LNCAP (cell line): ENCODE measurements at regions not wholly inside any gene's neighbourhood (a gene's known extent, or its start where the extent isn't known, plus 50 kb on each side); places are given as distances from the start of the nearest gene placed in this dataset.

Experiments used
- CTCF ChIP-seq: fragments of 450-650 bp; IDR thresholded peaks from 2 replicates; pipeline ENCODE4 v1.5.1; 2017; ENCODE audit warnings: mild to moderate bottlenecking

DNA sequence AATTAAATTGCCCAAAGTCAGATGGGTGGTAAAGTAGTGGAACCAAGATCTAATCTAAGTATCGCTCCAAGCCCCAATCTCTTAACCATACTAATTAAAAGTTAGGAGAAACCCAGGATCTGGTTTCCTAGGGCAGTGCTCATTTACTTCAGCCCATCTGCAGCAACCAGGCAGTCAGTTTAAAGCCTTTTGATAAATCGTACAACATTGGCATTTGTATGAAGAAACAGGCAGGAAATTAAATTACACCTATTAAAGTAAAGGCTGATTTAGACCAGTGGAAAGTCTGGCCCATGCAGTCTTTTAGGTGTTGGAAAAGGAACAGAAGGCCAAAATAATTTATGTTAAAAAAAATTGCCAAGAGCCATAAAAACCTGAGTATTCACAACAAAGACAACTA, 594.4 kb upstream of the UBE2E2 start:
- no peak for TF ChIP-seq CTCF

GRCh38 chr3:22609139-22609538, 594.0 kb upstream of the UBE2E2 start:
- no peak for TF ChIP-seq CTCF

GRCh38 chr3:22612927-22613326, 590.2 kb upstream of the UBE2E2 start:
- no peak for TF ChIP-seq CTCF

DNA sequence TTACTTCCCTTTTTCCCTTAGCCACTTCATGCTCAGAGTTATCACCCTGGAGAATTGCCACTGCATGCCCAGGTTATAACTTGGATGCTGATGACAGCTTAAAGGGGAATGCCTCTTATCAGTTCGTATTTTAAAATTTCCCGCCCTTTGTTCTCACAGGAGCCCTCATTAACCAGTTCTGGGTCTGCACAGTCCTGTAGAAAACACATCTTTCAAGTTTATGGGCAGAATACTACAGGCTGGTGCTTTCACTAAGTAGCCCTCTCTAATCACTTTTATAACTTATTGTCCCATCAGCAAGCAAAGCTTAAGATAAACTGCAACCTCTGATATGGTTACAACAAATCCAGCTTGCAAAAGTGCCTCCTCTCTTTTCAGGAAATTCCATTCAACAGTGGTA, 587.3 kb upstream of the UBE2E2 start:
- TF ChIP-seq CTCF: no peak

DNA sequence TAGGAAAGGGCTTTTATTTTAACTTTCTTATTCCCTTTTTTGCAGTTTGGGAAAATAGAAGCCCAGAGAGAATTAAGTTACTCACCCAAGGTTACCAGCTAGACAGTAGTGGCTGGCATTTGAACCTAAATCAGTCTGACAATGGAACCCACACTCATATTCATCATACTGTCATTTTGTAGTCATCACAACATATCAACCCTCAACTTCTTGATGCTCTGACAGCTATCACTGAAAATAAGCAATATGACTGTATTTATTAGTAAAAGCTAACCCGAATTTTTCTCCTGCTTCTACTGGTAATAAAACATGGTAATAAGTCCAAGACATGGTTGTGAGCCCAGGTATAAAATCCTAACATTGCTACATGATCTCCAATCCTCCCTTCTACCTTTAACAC, 585.8 kb upstream of the UBE2E2 start:
- TF ChIP-seq CTCF: no peak

DNA sequence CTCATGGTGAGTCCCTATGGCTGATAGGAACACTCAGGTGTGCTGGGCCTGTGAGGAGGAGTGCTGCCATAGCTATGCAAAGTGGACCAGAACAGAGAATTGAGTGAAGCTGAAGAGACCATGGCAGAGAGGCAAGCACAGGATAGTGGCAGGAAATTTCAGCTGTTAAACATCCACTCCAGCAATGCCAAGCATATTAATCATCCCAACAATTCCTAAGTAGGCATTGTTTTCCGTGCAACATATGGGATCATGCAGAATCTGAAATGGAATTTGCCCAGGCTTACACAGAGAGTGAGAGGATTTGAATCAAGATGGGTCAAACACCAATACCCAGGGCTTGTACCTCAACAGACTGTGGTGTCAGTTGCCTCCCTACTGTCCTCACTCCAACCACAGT, 582.6 kb upstream of the UBE2E2 start:
- no peak for TF ChIP-seq CTCF

DNA sequence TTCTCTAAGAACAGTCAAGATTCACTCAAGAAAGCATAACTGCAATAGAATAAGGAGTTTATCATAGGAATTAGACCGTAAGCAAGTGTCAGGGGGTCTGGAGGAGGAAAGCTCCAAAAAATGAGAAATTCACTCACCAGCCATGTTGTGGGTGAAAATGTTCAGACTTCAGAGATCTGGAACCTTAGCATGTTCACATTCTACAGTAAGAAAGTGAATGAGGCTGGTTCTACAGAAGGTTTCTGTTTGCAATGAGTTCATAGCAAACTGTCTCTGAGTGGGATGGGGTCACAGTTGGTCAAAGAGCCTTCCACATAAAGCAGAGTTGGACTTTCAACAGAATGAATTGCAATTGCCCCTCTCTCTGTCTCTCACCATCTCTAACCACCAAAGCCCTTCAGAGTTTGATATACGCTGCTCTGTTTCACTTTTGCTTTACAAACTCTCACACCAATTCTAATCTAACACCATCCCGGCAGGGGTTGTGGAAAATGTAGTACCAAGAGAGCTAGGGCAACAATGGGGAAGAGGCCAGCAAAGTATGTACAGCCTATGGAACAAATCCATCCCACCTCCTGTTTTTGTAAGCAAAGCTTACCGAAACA, 581.8 kb upstream of the UBE2E2 start:
- no peak for TF ChIP-seq CTCF

DNA sequence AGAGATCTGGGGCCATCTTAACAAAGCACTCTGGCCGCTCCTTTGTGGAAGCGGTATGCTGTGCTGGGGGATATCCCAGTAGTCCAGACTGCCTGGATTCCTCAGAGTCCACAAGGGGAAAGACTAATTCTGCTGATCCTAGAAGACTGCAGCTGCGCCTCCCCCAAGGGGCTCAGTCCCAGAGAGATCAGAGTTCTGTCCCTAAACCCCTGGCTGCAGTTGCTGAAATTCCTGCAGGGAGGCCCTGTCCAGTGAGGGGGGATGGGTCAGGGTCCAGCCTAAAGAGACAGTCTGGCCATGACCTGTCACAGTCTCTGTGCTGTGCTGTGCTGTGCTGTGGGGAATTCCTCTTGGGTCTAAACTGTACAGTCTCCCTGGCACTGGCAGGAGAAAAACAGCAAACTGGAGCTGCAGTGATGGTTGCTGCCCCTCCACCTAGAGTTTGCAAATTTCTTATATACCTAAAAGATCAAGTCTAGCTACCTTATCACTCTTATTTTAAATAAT, 575.1 kb upstream of the UBE2E2 start:
- TF ChIP-seq CTCF: no peak
